HUDEP-2 (cell line): ENCODE measurements at regions not wholly inside any gene's neighbourhood (a gene's known extent, or its start where the extent isn't known, plus 50 kb on each side); places are given as distances from the start of the nearest gene placed in this dataset.

ENCODE experiments used
- DNase-seq, 76 experiments: peaks; one replicate each; lab custom pipeline; 2025; ENCODE audit not compliant: unreplicated experiment in 76 of 76; lab: John Stamatoyannopoulos, UW

GRCh38 chr5:160175438-160176218, 53.7 kb upstream of the FABP6 start:
- peak in 53 of 76 experiments; percentile 2 to 60 (median 27) for DNase-seq

GRCh38 chr5:160174780-160175437, 54.4 kb upstream of the FABP6 start:
- DNase-seq, result no peak

GRCh38 chr5:160174290-160174689, 55.0 kb upstream of the FABP6 start:
- DNase-seq, result no peak

- DNase-seq, result no peak
These were observed 52.4 kb upstream of the PWWP2A start for GRCh38 chr5:160171666-160172065.

- DNase-seq, result no peak
These were observed 50.1 kb upstream of the PWWP2A start for GRCh38 chr5:160169326-160169725.
